ENCODE measurements at regions not wholly inside any gene's neighbourhood (a gene's known extent, or its start where the extent isn't known, plus 50 kb on each side); places are given as distances from the start of the nearest gene placed in this dataset.
A peak's percentile ranks its signal among the peaks of the same experiment; 100 is the strongest.
"Not testable (repeated sequence)": the region's sequence is repeated elsewhere in the genome, so short reads cannot be mapped to it uniquely, and the experiment has no call there.

DNA sequence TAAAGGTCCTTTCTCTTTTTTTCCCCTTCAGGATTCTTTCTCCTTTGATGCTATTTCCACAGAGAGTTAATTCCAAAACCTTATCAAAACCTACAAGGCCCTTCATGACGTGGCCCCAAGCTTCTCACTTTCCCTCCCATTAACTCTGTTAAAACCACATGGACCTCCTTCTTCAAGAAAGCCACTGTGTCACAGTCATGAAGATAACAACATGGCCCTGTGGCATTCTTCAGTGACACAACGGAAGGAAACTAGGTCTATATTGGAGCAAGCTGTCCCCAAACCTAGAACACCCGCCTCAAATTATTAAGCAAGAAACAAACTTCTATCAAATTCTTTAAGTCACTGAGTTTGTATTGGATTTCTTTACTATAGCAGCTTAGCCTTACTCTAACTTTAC is 611.1 kb downstream of the NUF2 start:
- DNase-seq, result no peak
- intact Hi-C loops (cut with DNase I), result no loop called here

DNA sequence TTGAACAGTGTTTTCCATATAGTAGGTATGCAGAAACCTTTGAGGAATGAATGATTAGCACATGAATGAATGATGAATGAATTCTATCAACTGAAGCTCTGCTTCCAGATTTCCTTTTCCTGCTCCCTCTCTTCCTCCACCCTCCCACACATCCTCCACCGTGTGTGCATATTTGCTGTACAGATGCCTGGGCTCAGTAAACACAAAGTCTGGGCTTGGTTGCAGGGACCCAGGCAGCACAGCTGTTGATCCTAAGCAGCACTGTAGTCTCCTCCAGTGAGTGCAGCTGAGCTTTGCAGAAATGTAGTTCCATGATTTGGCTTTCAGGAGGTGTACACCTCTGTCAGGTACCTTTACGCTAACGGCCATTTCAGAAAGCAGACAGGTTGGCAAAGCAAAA is 611.7 kb downstream of the NUF2 start:
- intact Hi-C loops (cut with DNase I), result no loop called here
- no peak for DNase-seq

DNA sequence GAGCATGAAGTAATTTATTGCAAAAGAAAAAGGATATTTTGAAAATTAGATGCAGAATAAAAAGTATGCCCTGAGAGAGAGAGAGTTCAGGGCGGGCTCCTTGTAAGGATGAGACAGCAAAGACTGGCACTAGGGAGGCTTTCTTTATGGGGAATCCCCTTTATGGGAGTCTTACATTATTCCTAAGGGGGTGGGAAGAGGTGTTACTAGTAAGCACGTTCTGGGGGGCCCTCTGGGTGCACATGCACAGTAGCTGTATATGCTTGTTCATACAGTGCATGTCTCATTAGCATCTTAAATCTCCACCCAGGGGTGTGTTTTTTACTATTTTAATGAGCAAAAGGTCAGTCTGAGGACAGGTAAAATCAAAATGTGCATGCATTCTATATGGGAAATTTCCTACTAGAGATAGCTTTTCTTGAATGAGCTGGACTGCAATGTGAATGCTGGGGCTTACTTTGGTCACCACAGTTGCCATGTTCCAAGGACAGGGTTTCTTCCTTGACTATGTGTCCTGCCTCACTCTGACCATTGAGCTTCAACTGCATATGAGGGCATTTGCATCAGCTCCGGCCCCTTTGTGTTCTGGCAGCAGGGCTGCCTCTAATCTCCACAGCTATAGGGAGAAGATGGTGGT is 614.1 kb downstream of the NUF2 start:
- intact Hi-C loops (cut with DNase I), result no loop called here
- DNase-seq, result no peak

DNA sequence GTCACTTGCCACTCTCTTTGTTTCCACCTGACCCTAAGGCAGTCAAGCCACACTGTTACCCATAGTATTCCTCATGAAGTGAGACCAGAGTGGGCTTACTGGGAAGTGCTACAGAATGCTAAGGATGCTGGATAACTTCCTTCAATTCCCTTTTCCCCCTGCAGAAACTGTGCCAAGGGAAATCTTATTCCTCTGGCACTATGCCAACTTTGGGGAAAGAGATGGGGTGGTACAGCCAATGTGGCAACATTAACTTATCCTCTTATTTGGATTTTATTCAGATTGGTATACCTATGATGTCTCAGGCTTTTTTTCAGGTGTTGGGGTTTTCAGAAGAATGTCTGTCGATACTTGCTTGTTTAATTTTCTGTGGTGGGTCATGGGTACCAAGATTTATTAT is 599.4 kb upstream of the PBX1 start:
- no peak for DNase-seq
- intact Hi-C loops (cut with DNase I), result no loop called here

DNA sequence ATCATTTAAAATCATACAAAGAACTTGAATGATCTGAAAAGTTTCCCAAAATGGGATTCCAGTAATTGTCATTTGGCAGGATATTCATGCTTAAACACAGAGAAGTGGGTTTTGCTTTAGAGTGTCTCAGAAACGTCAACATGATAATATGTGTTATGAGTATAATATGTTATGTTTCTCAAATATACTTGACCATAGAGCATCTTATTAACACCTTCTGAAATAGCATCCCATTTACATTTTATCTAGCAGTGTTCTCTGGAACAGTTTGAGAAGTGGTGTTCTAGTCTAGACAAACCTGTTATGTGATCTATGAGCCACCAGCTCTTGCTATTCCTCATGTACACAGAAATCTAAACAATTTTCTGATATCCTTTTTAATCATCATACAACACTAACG is 588.8 kb upstream of the PBX1 start:
- intact Hi-C loops (cut with DNase I), result no loop called here
- DNase-seq, result no peak

DNA sequence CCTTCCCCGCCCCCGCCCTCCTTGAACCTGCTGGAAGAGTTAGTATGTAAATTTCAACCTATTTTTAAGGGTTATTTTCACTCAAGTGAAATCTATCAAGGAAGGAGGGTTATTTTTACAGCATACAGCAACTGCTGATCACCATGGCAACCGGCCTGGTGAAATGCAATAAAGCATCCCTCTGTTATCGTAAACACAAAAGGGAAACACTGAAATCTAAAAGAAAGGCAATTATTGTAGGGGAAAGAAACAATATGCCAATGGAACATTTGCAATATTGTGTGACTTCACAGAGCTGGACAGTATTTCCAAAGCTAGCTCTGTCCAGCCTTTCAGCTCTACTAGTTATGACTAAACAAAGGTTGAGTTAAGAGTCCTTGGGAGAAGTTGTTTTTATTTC is 588.3 kb upstream of the PBX1 start:
- DNase-seq, result peak in 5 of 10 donors; percentile 11 to 81 (median 24)
- intact Hi-C loops (cut with DNase I), result no loop called here

DNA sequence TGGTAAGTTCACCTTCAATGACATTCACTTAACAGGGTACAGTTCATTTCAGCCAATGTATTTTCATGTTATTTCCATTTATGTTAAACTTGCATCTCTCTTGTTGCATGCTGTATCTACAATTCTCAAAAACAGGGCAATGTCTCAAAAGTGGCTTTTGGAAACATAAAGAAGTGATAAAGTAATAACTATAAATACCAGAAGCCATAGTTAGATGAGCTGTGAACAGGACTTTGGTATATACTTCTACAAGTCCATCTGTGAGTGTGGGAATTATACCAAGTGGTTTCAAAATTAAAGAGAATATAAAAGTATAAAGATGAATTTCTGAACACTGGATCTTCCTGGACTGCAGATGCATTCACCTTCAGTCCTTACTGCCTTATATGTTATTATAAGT is 585.4 kb upstream of the PBX1 start:
- no peak for DNase-seq
- intact Hi-C loops (cut with DNase I), result no loop called here

DNA sequence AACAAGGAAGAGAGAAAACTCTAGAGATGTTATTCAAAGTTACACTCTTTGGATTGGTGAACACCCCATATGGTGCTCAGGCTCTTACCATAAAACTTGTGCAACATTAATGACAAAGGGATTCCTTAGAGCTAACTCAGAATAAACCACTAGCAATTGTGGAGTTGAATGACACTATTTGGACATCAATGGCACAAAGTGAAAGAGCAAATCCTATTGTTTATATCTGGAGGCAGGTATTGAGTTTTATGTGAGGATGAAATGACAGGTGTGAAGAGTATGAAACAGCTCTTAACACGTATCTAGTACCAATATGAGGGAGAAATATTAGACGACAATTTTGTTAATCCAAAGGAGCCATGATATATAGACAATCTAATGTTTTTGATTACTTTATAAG is 584.9 kb upstream of the PBX1 start:
- intact Hi-C loops (cut with DNase I), result no loop called here
- DNase-seq, result no peak

DNA sequence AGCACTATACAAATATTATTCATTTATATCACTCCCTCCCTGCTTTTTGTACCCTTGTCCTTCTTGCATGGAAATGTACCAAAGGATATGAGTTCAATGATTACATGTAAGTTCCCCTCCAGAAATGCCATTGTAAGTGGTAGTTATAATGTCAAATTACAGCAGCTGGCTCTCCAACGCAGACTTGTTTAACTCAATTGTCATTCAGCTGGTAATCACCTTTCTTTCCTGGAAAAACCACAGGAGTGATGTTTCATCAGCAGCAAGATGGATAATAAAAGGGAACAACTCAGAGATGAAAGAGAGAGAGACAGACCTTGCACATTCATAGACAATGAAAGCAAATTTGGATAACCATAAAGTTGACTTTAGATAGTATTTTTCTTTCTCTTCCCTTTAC is 578.6 kb upstream of the PBX1 start:
- intact Hi-C loops (cut with DNase I), result no loop called here

DNA sequence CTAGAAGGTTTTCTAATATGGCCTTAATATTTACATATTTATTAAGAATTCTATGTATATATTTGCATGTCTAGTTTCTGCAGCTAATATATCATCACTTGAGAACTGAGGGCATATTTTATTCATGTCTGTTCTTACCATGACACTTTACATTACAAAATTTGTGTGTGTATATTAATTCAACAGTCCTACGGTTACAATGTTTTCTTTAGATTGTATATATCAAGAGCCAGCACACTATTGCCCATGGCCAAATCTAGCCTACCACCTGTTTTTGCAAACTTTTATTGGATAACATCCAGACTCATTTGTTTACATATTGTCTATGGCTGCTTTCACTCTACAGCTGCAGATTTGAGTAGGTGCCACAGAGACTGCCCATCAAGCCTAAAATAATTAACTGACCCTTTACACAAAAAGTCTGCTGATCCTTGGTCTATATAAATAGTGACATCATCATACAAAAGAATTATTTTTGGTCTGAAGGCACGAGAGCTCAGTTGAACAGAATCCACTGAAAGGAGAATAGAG is 577.4 kb upstream of the PBX1 start:
- intact Hi-C loops (cut with DNase I), result no loop called here
- DNase-seq, result no peak

More for the DNA sequence above, 578.6 kb upstream of the PBX1 start:
- no peak for DNase-seq

DNA sequence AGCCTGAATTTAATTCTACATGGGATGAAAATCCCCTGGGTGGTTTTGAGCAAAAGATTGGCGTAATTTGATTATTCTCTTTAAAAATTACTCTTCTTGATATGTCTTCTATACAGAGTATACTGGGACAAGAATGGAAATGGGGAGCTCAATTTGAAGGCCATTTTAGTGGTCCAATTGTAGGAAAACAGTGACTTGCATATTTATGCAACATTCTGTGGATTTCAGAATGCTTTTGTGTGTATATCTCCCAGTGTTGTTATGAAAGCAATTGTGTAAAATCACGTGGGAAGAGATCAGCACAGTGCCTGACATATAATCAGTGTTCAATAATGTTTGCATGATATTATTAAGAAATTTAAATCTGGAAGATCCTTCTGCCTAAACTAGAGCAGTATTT is 575.9 kb upstream of the PBX1 start:
- intact Hi-C loops (cut with DNase I), result no loop called here
- DNase-seq, result no peak

DNA sequence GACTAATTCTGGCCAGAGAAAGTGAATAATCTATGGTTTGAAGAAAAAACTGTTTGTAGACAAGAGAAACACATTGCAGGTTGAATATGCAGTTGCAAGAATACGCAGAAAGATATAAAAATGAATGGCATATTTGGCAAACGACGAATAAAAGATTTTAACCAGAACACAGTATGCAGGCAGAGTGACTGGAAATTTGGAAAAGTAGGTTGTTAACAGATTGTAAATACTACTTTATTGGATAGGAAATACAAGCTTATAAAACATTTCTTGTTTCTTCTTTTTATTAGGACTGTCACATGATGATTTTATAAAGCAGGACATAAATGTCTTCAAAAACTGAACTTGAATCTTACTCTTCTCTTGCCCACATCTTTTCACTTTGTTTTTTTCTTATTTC is 573.3 kb upstream of the PBX1 start:
- DNase-seq, result no peak
- intact Hi-C loops (cut with DNase I), result no loop called here

DNA sequence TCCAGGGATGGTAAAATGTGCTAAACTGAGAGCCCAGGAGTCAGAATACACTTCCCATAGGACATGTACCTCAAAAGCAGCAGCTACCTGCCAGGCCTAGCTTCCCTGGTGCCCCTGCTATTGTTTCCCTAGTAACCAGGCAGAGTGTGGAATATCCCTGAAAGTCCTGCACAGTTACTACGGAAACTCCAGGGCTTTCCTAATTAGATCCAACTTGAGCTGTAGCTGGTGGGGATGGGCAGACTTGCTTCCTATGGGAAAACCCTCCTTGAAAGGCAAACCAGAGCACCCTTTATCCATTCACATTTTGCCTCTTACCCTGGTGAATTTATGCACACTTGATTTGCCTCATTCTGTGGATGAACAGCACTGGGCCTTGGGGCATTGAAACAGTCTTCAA is 559.9 kb upstream of the PBX1 start:
- DNase-seq, result no peak
- intact Hi-C loops (cut with DNase I), result no loop called here

DNA sequence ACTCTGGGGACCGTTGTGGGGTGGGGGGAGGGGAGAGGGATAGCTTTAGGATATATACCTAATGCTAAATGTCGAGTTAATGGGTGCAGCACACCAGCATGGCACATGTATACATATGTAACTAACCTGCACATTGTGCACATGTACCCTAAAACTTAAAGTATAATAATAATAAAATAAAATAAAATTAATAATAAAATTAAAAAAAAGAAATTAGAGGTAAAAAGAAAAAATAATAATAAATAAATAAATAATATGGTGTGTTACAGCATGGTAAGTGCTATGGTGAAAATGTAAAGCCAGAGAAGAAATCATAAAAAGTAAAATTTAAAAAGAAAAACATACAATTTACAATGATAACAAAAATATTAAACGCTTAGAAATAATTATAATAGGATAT is 552.8 kb upstream of the PBX1 start:
- DNase-seq; intact Hi-C loops (cut with DNase I): not testable (repeated sequence)

DNA sequence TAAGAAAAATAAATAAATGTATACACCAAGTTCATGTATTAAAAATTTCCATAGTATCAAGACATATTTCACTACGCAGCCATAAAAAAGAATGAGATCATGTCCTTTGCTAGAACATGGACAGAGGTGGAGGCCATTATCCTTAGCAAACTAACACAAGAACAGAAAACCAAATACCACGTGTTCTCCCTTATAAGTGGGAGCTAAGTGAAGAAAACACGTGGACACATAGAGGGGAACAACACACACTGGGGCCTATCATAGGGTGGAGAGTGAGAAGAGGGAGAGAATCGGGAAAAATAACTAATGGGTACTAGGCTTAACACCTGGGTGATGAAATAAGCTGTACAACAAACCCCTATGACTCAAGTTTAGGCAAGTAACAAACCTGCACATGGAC is 552.4 kb upstream of the PBX1 start:
- intact Hi-C loops (cut with DNase I), result no loop called here
- no peak for DNase-seq

DNA sequence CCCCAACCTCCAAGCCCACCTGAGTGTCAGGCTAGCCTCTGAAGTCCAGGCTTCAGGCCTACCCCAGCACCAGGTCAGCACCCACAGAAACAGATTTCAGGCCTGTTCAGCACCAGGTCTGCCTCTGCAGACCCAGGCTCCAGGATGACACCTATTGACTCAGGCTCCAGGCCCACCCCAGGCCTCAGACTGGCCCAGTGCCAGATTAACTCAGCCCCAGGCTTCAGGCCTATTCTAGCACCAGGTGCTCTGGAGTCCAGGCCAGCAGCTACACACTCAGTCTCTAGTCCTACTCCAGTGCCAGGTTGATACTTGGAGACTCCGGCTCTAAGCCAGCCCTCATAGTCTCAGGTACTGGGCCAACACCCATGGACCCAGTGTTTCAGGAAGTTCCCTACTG is 541.7 kb upstream of the PBX1 start:
- DNase-seq, result peak in 1 of 10 donors; percentile 58
- intact Hi-C loops (cut with DNase I), result no loop called here

DNA sequence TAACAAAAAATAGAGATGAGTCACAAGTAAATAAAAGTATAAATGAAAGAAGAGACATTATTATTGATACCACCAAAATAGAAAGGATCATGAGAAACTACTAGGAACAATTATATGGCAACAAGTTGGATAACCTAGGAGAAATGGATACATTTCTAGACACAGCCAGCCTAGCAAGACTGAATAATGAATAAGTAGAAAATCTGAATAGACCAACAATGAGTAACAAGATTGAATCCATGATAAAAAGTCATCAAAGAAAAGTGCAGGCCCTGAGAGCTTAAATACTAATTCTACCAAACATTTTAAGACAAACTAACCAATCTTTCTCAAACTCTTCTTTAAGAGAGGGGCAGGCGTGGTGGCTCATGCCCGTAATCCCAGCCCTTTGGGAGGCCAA is 538.6 kb upstream of the PBX1 start:
- intact Hi-C loops (cut with DNase I), result no loop called here
- no peak for DNase-seq

DNA sequence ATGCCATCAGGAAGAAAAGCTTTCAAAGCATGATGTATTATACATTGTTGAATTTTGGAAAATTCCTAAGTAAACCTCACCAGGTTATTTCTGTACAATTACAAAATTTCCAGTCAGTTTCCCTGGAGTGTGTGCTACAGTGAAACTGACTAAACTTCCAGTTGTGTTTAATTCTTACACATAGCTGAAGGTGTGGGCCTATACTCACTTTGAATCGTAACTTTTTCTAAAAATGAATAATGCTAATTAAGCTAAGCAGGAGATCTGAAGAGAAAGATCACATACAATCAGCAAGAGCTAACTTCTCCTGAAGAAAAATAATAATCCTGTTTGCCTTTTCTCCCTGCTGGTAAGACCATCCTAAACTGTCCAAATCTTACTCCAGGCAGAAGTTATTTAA is 537.2 kb upstream of the PBX1 start:
- intact Hi-C loops (cut with DNase I), result no loop called here
- DNase-seq, result no peak

DNA sequence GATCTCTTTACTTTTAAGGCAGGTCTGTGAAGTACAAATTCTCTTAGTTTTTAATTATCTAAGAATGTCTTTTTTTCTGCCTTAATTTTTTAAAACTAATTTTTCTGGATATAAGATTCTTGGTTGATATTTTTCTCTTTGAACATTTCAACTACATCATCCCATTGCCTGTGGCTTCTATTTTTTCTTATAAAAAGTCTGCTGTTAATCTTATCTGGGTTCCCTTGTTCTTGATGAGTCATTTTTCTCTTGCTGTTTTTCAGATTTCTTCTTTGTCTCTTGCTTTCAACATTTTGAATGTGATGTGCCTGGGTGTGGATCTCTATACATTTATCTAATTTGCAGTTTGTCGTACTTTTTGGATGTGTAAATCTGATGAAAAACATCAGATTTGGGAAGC is 525.2 kb upstream of the PBX1 start:
- intact Hi-C loops (cut with DNase I), result no loop called here
- no peak for DNase-seq

DNA sequence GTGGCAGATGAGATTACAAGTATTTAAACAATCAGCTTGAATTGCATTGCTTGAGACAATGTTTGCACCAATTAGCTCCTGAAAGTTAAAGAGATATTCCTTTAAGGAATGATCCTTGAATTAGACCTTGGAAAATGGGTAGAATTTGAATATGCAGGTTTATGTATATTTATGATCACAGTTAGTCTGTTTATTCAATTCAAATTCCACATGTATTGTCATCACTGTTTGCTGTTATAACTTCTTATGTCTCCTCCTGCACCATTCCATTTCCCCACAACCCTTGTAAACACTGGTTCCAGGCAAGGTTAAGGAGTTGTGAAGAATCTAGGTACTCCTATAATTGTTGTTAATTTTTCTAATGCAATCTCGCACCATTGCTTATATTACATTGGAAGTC is 518.2 kb upstream of the PBX1 start:
- intact Hi-C loops (cut with DNase I), result no loop called here
- DNase-seq, result no peak

DNA sequence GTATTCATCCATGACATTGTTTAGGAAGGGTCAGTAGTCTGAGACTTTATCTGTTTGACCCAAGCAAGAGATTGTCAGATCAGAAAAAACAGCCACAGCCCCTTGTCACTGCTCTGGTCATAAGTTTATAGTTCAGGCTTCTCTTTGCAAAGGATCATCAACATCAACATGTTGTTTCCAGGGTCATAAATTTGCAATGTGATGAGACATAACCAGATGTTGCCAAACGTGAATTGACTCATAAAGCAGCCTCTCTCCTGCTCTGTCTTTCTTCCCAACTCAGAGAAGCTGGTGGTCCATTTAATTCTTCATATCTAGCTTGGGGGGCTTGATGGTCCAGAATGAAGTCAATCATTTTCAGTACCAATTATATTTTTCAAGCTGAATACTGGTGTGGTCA is 507.2 kb upstream of the PBX1 start:
- DNase-seq, result no peak
- intact Hi-C loops (cut with DNase I), result no loop called here

DNA sequence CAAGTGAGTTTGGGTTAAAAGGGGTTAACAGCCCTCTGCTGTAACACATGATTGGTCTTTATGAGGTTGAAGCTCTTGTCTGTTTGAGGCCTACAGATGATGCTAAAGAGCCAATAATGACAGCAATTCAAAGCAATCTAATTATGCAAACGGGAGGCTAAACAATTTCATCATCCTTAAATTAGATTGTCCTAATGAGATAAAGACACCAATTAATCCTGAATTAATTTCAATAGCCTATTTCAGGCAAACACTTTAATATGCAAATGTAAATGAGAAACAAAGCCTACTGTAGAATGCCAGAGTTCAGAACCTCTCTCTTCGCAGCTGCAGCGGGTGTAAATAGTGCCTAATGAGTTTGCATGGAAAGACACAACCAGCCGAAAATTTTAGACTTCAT is 504.7 kb upstream of the PBX1 start:
- DNase-seq, result no peak
- intact Hi-C loops (cut with DNase I), result no loop called here

DNA sequence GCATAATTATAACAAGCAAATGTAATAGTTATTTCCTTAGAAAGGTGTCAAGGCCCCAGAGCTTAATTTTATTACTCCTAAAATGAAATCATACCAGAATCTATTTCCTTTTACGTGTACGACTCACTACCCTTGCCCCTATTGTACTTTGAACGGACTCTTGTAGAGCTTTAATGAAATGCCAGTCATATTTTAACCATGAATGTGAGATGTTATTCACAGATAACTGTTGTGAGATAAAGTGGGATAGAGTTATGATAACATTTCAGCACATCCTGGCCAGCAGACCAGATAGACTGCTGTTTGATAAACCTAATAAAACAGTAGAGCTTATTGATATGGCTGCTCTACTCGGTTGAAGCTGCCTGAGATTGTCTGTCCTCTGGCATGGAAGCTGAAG is 500.8 kb upstream of the PBX1 start:
- no peak for DNase-seq
- intact Hi-C loops (cut with DNase I), result no loop called here
